ENCODE measurements at regions not wholly inside any gene's neighbourhood (a gene's known extent, or its start where the extent isn't known, plus 50 kb on each side); places are given as distances from the start of the nearest gene placed in this dataset.

- no peak for DNase-seq (ENCODE audit: low read depth, low spot score)
Measured at GRCh38 chr15:66944121-66944520, 121.3 kb upstream of the SMAD3 start.

- DNase-seq (ENCODE audit: low read depth, low spot score): no peak
Measured at GRCh38 chr15:66945286-66945685, 120.1 kb upstream of the SMAD3 start.

- DNase-seq (ENCODE audit: low read depth, low spot score): no peak
Measured at GRCh38 chr15:66945842-66946241, 119.6 kb upstream of the SMAD3 start.

GRCh38 chr15:66946578-66947164 lies 118.7 kb upstream of the SMAD3 start:
- no peak for DNase-seq (ENCODE audit: low read depth, low spot score)

- no peak for DNase-seq (ENCODE audit: low read depth, low spot score)
Measured at GRCh38 chr15:66947471-66947870, 117.9 kb upstream of the SMAD3 start.

- DNase-seq (ENCODE audit: low read depth, low spot score): no peak
Measured at GRCh38 chr15:66948294-66948693, 117.1 kb upstream of the SMAD3 start.

- DNase-seq (ENCODE audit: low read depth, low spot score): no peak
Measured at GRCh38 chr15:66950114-66950513, 115.3 kb upstream of the SMAD3 start.

- DNase-seq (ENCODE audit: low read depth, low spot score): no peak
Measured at GRCh38 chr15:66951531-66952320, 113.7 kb upstream of the SMAD3 start.

- DNase-seq (ENCODE audit: low read depth, low spot score): no peak
Measured at GRCh38 chr15:66952756-66953522, 112.5 kb upstream of the SMAD3 start.

- DNase-seq (ENCODE audit: low read depth, low spot score): no peak
Measured at GRCh38 chr15:66953523-66954229, 111.7 kb upstream of the SMAD3 start.

- DNase-seq (ENCODE audit: low read depth, low spot score): no peak
Measured at GRCh38 chr15:66954601-66955000, 110.8 kb upstream of the SMAD3 start.

GRCh38 chr15:66955001-66955516 lies 110.3 kb upstream of the SMAD3 start:
- DNase-seq (ENCODE audit: low read depth, low spot score): no peak

GRCh38 chr15:66955871-66956585 lies 109.4 kb upstream of the SMAD3 start:
- DNase-seq (ENCODE audit: low read depth, low spot score): no peak

GRCh38 chr15:66956672-66957430 lies 108.6 kb upstream of the SMAD3 start:
- no peak for DNase-seq (ENCODE audit: low read depth, low spot score)

GRCh38 chr15:66957431-66957720 lies 108.0 kb upstream of the SMAD3 start:
- no peak for DNase-seq (ENCODE audit: low read depth, low spot score)

- no peak for DNase-seq (ENCODE audit: low read depth, low spot score)
Measured at GRCh38 chr15:66959066-66959465, 106.3 kb upstream of the SMAD3 start.

- no peak for DNase-seq (ENCODE audit: low read depth, low spot score)
Measured at GRCh38 chr15:66959875-66960274, 105.5 kb upstream of the SMAD3 start.

- no peak for DNase-seq (ENCODE audit: low read depth, low spot score)
Measured at GRCh38 chr15:66960519-66960918, 104.9 kb upstream of the SMAD3 start.

- no peak for DNase-seq (ENCODE audit: low read depth, low spot score)
Measured at GRCh38 chr15:66961407-66961884, 104.0 kb upstream of the SMAD3 start.

GRCh38 chr15:66961901-66962300 lies 103.5 kb upstream of the SMAD3 start:
- DNase-seq (ENCODE audit: low read depth, low spot score): no peak

Measured in smooth muscle cell of the brain vasculature (primary cell).